ENCODE measurements at regions not wholly inside any gene's neighbourhood (a gene's known extent, or its start where the extent isn't known, plus 50 kb on each side); places are given as distances from the start of the nearest gene placed in this dataset.

GRCh38 chr1:14246471-14246870 is 352.0 kb upstream of the KAZN start:
- Histone ChIP-seq H3K27ac (replicated peaks) (no peak overlapping the region), H3K27me3 (ENCODE audit: insufficient read depth, poor library complexity, severe bottlenecking) (no peaks in the 10 kb centered on the region), H3K4me3 (replicated peaks; ENCODE audit: insufficient read depth, low read length) (no peak overlapping the region)
- TF ChIP-seq CTCF (IDR thresholded peaks at IDR 0.05; ENCODE audit: insufficient read depth, low read length) (no peak), REST (IDR thresholded peaks at IDR 0.05; ENCODE audit: insufficient replicate concordance, low read depth) (no peak), POLR2AphosphoS5 (IDR thresholded peaks at IDR 0.05; ENCODE audit: low read depth) (no peak), SPI1 (IDR thresholded peaks at IDR 0.05; ENCODE audit: borderline replicate concordance, low read depth) (no peak), GABPA (IDR thresholded peaks at IDR 0.05; ENCODE audit: low read depth) (no peak)
- DNase-seq (ENCODE audit: low read depth in 1 of 2, low spot score in 1 of 2), result no peak

GRCh38 chr1:14247666-14248065 is 350.8 kb upstream of the KAZN start:
- no peak for TF ChIP-seq REST (IDR thresholded peaks at IDR 0.05; ENCODE audit: insufficient replicate concordance, low read depth)
- no peak for TF ChIP-seq POLR2AphosphoS5 (IDR thresholded peaks at IDR 0.05; ENCODE audit: low read depth)
- TF ChIP-seq GABPA (IDR thresholded peaks at IDR 0.05; ENCODE audit: low read depth), result no peak
- no peak for TF ChIP-seq CTCF (IDR thresholded peaks at IDR 0.05; ENCODE audit: insufficient read depth, low read length)
- TF ChIP-seq SPI1 (IDR thresholded peaks at IDR 0.05; ENCODE audit: borderline replicate concordance, low read depth), result no peak
- no peaks in the 10 kb centered on the region for H3K27me3 ChIP-seq (ENCODE audit: insufficient read depth, poor library complexity, severe bottlenecking)
- H3K4me3 ChIP-seq (replicated peaks; ENCODE audit: insufficient read depth, low read length), result no peak overlapping the region
- no peak overlapping the region for H3K27ac ChIP-seq (replicated peaks)
- DNase-seq (ENCODE audit: low read depth in 1 of 2, low spot score in 1 of 2), result no peak

- Histone ChIP-seq H3K4me3 (replicated peaks; ENCODE audit: insufficient read depth, low read length) (no peak overlapping the region), H3K27ac (replicated peaks) (no peak overlapping the region), H3K27me3 (ENCODE audit: insufficient read depth, poor library complexity, severe bottlenecking) (no peaks in the 10 kb centered on the region)
- no peak for TF ChIP-seq SPI1 (IDR thresholded peaks at IDR 0.05; ENCODE audit: borderline replicate concordance, low read depth)
- TF ChIP-seq REST (IDR thresholded peaks at IDR 0.05; ENCODE audit: insufficient replicate concordance, low read depth), result no peak
- no peak for TF ChIP-seq GABPA (IDR thresholded peaks at IDR 0.05; ENCODE audit: low read depth)
- no peak for TF ChIP-seq POLR2AphosphoS5 (IDR thresholded peaks at IDR 0.05; ENCODE audit: low read depth)
- TF ChIP-seq CTCF (IDR thresholded peaks at IDR 0.05; ENCODE audit: insufficient read depth, low read length), result no peak
- no peak for DNase-seq (ENCODE audit: low read depth in 1 of 2, low spot score in 1 of 2)
These were observed 346.6 kb upstream of the KAZN start for GRCh38 chr1:14251871-14252270.
